ENCODE measurements at regions not wholly inside any gene's neighbourhood (a gene's known extent, or its start where the extent isn't known, plus 50 kb on each side); places are given as distances from the start of the nearest gene placed in this dataset.

DNA sequence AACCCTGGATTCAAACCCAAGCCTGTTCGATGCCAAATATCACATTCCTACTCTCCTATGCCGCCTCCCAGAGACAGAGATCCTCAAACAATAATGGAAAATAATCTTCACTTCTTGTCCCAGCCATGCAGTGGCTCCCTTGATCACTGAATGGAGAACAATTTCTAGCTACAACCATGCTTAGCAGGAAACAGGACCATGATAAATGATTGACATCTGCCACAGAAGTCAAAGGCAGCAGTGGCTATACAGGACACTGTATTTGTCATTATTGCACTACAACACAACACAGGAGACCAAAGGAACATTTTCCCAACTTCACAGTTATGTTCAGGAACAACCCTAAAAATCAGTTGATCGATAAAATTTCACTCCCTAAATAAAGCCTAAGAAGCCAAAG lies 243.3 kb upstream of the SLC7A11 start:
- no peak overlapping the region for H3K27ac ChIP-seq
- intact Hi-C loops (cut with DNase I; ENCODE audit: low total_unique reads): loop anchor here (5.0 kb wide), 1 partner anchor 1803 kb away; no protein-coding TSS in a partner anchor
- in situ Hi-C loops (cut with MboI; ENCODE audit: low pct_ligation_motif_present in 1 of 4, low pct_unique_long_range_greater_than_20kb in 1 of 4, low sequenced_read_pairs in 3 of 4): no loop called here
- no peaks in the 10 kb centered on the region for H3K9me3 ChIP-seq
- no peaks in the 10 kb centered on the region for H3K4me1 ChIP-seq
- DNase-seq: no peak
- H3K36me3 ChIP-seq: no peaks in the 10 kb centered on the region
- no peaks in the 10 kb centered on the region for H3K27me3 ChIP-seq
- H3K4me3 ChIP-seq: no peak overlapping the region
- 84 to 96% methylated on average over 2 to 3 of the region's 3 CpGs for WGBS, 2 donors (ENCODE audit: low coverage in 1 of 2)
- TF ChIP-seq EP300 (IDR thresholded peaks at IDR 0.05; ENCODE audit: low read depth): no peak
- TF ChIP-seq CTCF (IDR thresholded peaks at IDR 0.05): no peak
- no peak for TF ChIP-seq POLR2A (IDR thresholded peaks at IDR 0.05)
- no peak for TF ChIP-seq POLR2AphosphoS5 (IDR thresholded peaks at IDR 0.05)

GRCh38 chr4:138475116-138475515 lies 233.0 kb upstream of the SLC7A11 start:
- no peak overlapping the region for H3K27ac ChIP-seq
- in situ Hi-C loops (cut with MboI; ENCODE audit: low pct_ligation_motif_present in 1 of 4, low pct_unique_long_range_greater_than_20kb in 1 of 4, low sequenced_read_pairs in 3 of 4): no loop called here
- 69 to 74% methylated on average over 1 of the region's 1 CpG for WGBS, 2 donors (ENCODE audit: low coverage in 1 of 2)
- H3K27me3 ChIP-seq: no peaks in the 10 kb centered on the region
- no peaks in the 10 kb centered on the region for H3K9me3 ChIP-seq
- DNase-seq: no peak
- intact Hi-C loops (cut with DNase I; ENCODE audit: low total_unique reads): no loop called here
- H3K36me3 ChIP-seq: no peaks in the 10 kb centered on the region
- no peak overlapping the region for H3K4me3 ChIP-seq
- H3K4me1 ChIP-seq: no peaks in the 10 kb centered on the region
- TF ChIP-seq EP300 (IDR thresholded peaks at IDR 0.05; ENCODE audit: low read depth): no peak
- no peak for TF ChIP-seq POLR2AphosphoS5 (IDR thresholded peaks at IDR 0.05)
- no peak for TF ChIP-seq POLR2A (IDR thresholded peaks at IDR 0.05)

- intact Hi-C loops (cut with DNase I; ENCODE audit: low total_unique reads) (no loop called here), in situ Hi-C loops (cut with MboI; ENCODE audit: low pct_ligation_motif_present in 1 of 4, low pct_unique_long_range_greater_than_20kb in 1 of 4, low sequenced_read_pairs in 3 of 4) (no loop called here)
- Histone ChIP-seq H3K9me3 (no peaks in the 10 kb centered on the region), H3K4me1 (no peaks in the 10 kb centered on the region), H3K36me3 (no peaks in the 10 kb centered on the region), H3K4me3 (no peak overlapping the region), H3K27me3 (no peaks in the 10 kb centered on the region), H3K27ac (no peak overlapping the region)
- 87 to 90% methylated on average over 4 of the region's 4 CpGs for WGBS, 2 donors (ENCODE audit: low coverage in 1 of 2)
- no peak for DNase-seq
- TF ChIP-seq CTCF (IDR thresholded peaks at IDR 0.05) (no peak), EP300 (IDR thresholded peaks at IDR 0.05; ENCODE audit: low read depth) (no peak), POLR2A (IDR thresholded peaks at IDR 0.05) (no peak), POLR2AphosphoS5 (IDR thresholded peaks at IDR 0.05) (no peak)
These were observed 231.2 kb upstream of the SLC7A11 start for GRCh38 chr4:138473339-138473738.

GRCh38 chr4:138460477-138461414 lies 218.6 kb upstream of the SLC7A11 start:
- Histone ChIP-seq H3K9me3 (no peaks in the 10 kb centered on the region), H3K27ac (peak overlapping the region in 3 of 4 donors; percentile 20 to 49 (median 44)), H3K4me3 (no peak overlapping the region), H3K36me3 (no peaks in the 10 kb centered on the region), H3K27me3 (no peaks in the 10 kb centered on the region), H3K4me1 (peaks cover 0 to 13% (median 6%) of the 10 kb centered on the region in 4 donors)
- TF ChIP-seq POLR2AphosphoS5 (IDR thresholded peaks at IDR 0.05): no peak
- no peak for TF ChIP-seq POLR2A (IDR thresholded peaks at IDR 0.05)
- no peak for TF ChIP-seq CTCF (IDR thresholded peaks at IDR 0.05)
- no peak for TF ChIP-seq EP300 (IDR thresholded peaks at IDR 0.05; ENCODE audit: low read depth)
- 39 to 52% methylated on average over 5 to 6 of the region's 6 CpGs for WGBS, 2 donors (ENCODE audit: low coverage in 1 of 2)
- intact Hi-C loops (cut with DNase I; ENCODE audit: low total_unique reads) (no loop called here), in situ Hi-C loops (cut with MboI; ENCODE audit: low pct_ligation_motif_present in 1 of 4, low pct_unique_long_range_greater_than_20kb in 1 of 4, low sequenced_read_pairs in 3 of 4) (no loop called here)
- DNase-seq: no peak
